CD4-positive, alpha-beta T cell treated with Interleukin-2 at 100 ng/mL for 4 hours (primary cell): ENCODE measurements at regions not wholly inside any gene's neighbourhood (a gene's known extent, or its start where the extent isn't known, plus 50 kb on each side); places are given as distances from the start of the nearest gene placed in this dataset.

Experiments
- DNase-seq: peaks from one replicate; pipeline ENCODE4 v3.0.0-alpha.2; 2020; ENCODE audit warnings: low spot score

- no peak for DNase-seq
Measured at GRCh38 chrX:36436361-36436760, 516.8 kb downstream of the CFAP47 start.

- no peak for DNase-seq
Measured at GRCh38 chrX:36443007-36443406, 523.5 kb downstream of the CFAP47 start.

- DNase-seq = no peak
Measured at GRCh38 chrX:36445566-36445965, 526.0 kb downstream of the CFAP47 start.

GRCh38 chrX:36462142-36462541 lies 542.6 kb downstream of the CFAP47 start:
- DNase-seq = no peak

GRCh38 chrX:36480441-36480990 lies 527.6 kb upstream of the FAM47C start:
- no peak for DNase-seq

GRCh38 chrX:36501169-36501702 lies 506.9 kb upstream of the FAM47C start:
- DNase-seq = no peak

GRCh38 chrX:36504625-36505024 lies 503.5 kb upstream of the FAM47C start:
- DNase-seq = no peak

- no peak for DNase-seq
Measured at GRCh38 chrX:36508042-36508441, 500.1 kb upstream of the FAM47C start.

- DNase-seq = no peak
Measured at GRCh38 chrX:36510736-36511135, 497.4 kb upstream of the FAM47C start.

GRCh38 chrX:36528661-36529060 lies 479.5 kb upstream of the FAM47C start:
- DNase-seq = no peak

GRCh38 chrX:36534900-36535299 lies 473.3 kb upstream of the FAM47C start:
- DNase-seq = no peak

- DNase-seq = no peak
Measured at GRCh38 chrX:36543499-36543898, 464.7 kb upstream of the FAM47C start.

GRCh38 chrX:36562986-36563385 lies 445.2 kb upstream of the FAM47C start:
- no peak for DNase-seq

GRCh38 chrX:36568946-36569345 lies 439.2 kb upstream of the FAM47C start:
- no peak for DNase-seq

- DNase-seq = no peak
Measured at GRCh38 chrX:36573720-36574119, 434.4 kb upstream of the FAM47C start.

- DNase-seq = no peak
Measured at GRCh38 chrX:36575670-36576069, 432.5 kb upstream of the FAM47C start.

- no peak for DNase-seq
Measured at GRCh38 chrX:36577006-36577405, 431.2 kb upstream of the FAM47C start.

GRCh38 chrX:36581030-36581429 lies 427.1 kb upstream of the FAM47C start:
- no peak for DNase-seq

- no peak for DNase-seq
Measured at GRCh38 chrX:36583674-36584073, 424.5 kb upstream of the FAM47C start.

- DNase-seq = no peak
Measured at GRCh38 chrX:36609616-36610585, 398.3 kb upstream of the FAM47C start.

- DNase-seq = no peak
Measured at GRCh38 chrX:36626898-36627297, 381.3 kb upstream of the FAM47C start.

- DNase-seq = no peak
Measured at GRCh38 chrX:36640232-36640631, 367.9 kb upstream of the FAM47C start.

GRCh38 chrX:36642052-36642451 lies 366.1 kb upstream of the FAM47C start:
- DNase-seq = no peak
